ENCODE measurements at regions not wholly inside any gene's neighbourhood (a gene's known extent, or its start where the extent isn't known, plus 50 kb on each side); places are given as distances from the start of the nearest gene placed in this dataset.

- no peaks in the 10 kb centered on the region for H3K4me1 ChIP-seq (ENCODE audit: control insufficient read depth, low read length)
- no peak overlapping the region for H3K27ac ChIP-seq (ENCODE audit: low read depth, low read length)
- no peaks in the 10 kb centered on the region for H3F3A ChIP-seq (ENCODE audit: control insufficient read depth, insufficient read depth)
- H3K36me3 ChIP-seq (ENCODE audit: control insufficient read depth, low read length) = no peaks in the 10 kb centered on the region
- H3K4me3 ChIP-seq (ENCODE audit: low read length) = no peak overlapping the region
- TF ChIP-seq CTCF (IDR thresholded peaks at IDR 0.05; ENCODE audit: low read depth, low read length, poor library complexity, severe bottlenecking) (no peak), EZH2phosphoT487 (IDR thresholded peaks at IDR 0.05; ENCODE audit: borderline replicate concordance, low read length) (no peak)
- H3K9me3 ChIP-seq (ENCODE audit: control insufficient read depth, insufficient read depth, low read length) = no peaks in the 10 kb centered on the region
- H3K79me2 ChIP-seq (ENCODE audit: control insufficient read depth, low read length) = no peaks in the 10 kb centered on the region
- H3K27me3 ChIP-seq (ENCODE audit: control insufficient read depth, low read length) = no peaks in the 10 kb centered on the region
- no peaks in the 10 kb centered on the region for H3K9me2 ChIP-seq (replicated peaks; ENCODE audit: control insufficient read depth, low read length)
- no peak overlapping the region for H3K4me2 ChIP-seq (ENCODE audit: low read length)
- H4K20me1 ChIP-seq (ENCODE audit: control insufficient read depth, insufficient read depth, low read depth, low read length) = no peaks in the 10 kb centered on the region
These were observed 194.3 kb downstream of the NR2F2 start for GRCh38 chr15:96524676-96525417.

DNA sequence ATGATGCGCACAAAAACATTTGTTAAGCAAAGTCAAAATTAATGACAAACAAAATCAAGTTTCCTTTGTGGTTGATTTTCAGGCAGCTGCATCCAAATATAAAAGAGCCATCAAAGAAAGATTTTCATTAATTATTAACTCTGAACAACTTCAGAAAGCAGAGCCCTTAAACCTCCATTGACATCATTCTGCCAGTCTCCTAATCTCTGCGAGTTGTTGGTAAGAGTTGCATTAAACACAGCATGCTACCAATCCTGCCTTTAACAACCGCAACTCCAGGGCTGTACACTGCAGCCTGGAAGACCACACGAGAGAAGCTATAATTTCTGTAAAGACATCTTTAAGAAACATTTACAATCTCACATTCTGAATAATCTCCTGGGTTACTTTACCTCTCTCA, 204.6 kb downstream of the NR2F2 start:
- Histone ChIP-seq H3K9me2 (replicated peaks; ENCODE audit: control insufficient read depth, low read length) (no peaks in the 10 kb centered on the region), H3K4me1 (ENCODE audit: control insufficient read depth, low read length) (no peaks in the 10 kb centered on the region), H3K79me2 (ENCODE audit: control insufficient read depth, low read length) (no peaks in the 10 kb centered on the region), H3F3A (ENCODE audit: control insufficient read depth, insufficient read depth) (no peaks in the 10 kb centered on the region), H3K4me2 (ENCODE audit: low read length) (no peak overlapping the region), H3K27ac (ENCODE audit: low read depth, low read length) (no peak overlapping the region), H3K36me3 (ENCODE audit: control insufficient read depth, low read length) (no peaks in the 10 kb centered on the region), H4K20me1 (ENCODE audit: control insufficient read depth, insufficient read depth, low read depth, low read length) (no peaks in the 10 kb centered on the region), H3K9me3 (ENCODE audit: control insufficient read depth, insufficient read depth, low read length) (no peaks in the 10 kb centered on the region), H3K4me3 (ENCODE audit: low read length) (no peak overlapping the region), H3K27me3 (ENCODE audit: control insufficient read depth, low read length) (no peaks in the 10 kb centered on the region)
- TF ChIP-seq EZH2phosphoT487 (IDR thresholded peaks at IDR 0.05; ENCODE audit: borderline replicate concordance, low read length) (no peak), CTCF (IDR thresholded peaks at IDR 0.05; ENCODE audit: low read depth, low read length, poor library complexity, severe bottlenecking) (no peak)

DNA sequence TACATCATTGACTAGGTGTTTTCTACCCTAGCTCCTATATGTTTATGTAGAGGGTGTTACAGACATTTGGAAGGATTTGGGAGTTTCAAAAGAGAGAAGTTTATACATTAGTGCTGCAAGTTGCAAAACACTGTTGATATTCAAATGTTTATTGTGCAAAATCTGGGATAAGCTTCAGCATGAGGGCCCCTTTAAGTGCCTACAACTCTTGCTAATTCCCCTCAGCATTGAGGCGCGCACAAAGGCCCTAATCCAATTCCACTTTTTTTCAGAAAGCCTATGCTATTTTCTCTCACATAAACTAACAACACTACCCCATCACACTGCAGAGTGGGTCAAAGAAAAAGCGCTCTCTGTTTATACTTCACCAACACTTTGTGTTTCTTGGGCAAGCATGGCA, 208.0 kb downstream of the NR2F2 start:
- Histone ChIP-seq H3F3A (ENCODE audit: control insufficient read depth, insufficient read depth) (no peaks in the 10 kb centered on the region), H3K36me3 (ENCODE audit: control insufficient read depth, low read length) (no peaks in the 10 kb centered on the region)
- TF ChIP-seq CTCF (IDR thresholded peaks at IDR 0.05; ENCODE audit: low read depth, low read length, poor library complexity, severe bottlenecking) (no peak), EZH2phosphoT487 (IDR thresholded peaks at IDR 0.05; ENCODE audit: borderline replicate concordance, low read length) (no peak)

More for the DNA sequence above, 208.0 kb downstream of the NR2F2 start:
- Histone ChIP-seq H3K9me2 (replicated peaks; ENCODE audit: control insufficient read depth, low read length) (no peaks in the 10 kb centered on the region), H3K27ac (ENCODE audit: low read depth, low read length) (no peak overlapping the region), H3K9me3 (ENCODE audit: control insufficient read depth, insufficient read depth, low read length) (no peaks in the 10 kb centered on the region), H4K20me1 (ENCODE audit: control insufficient read depth, insufficient read depth, low read depth, low read length) (no peaks in the 10 kb centered on the region), H3K4me3 (ENCODE audit: low read length) (no peak overlapping the region), H3K4me2 (ENCODE audit: low read length) (no peak overlapping the region), H3K27me3 (ENCODE audit: control insufficient read depth, low read length) (no peaks in the 10 kb centered on the region), H3K79me2 (ENCODE audit: control insufficient read depth, low read length) (no peaks in the 10 kb centered on the region), H3K4me1 (ENCODE audit: control insufficient read depth, low read length) (no peaks in the 10 kb centered on the region)
